ENCODE measurements at regions not wholly inside any gene's neighbourhood (a gene's known extent, or its start where the extent isn't known, plus 50 kb on each side); places are given as distances from the start of the nearest gene placed in this dataset.

DNA sequence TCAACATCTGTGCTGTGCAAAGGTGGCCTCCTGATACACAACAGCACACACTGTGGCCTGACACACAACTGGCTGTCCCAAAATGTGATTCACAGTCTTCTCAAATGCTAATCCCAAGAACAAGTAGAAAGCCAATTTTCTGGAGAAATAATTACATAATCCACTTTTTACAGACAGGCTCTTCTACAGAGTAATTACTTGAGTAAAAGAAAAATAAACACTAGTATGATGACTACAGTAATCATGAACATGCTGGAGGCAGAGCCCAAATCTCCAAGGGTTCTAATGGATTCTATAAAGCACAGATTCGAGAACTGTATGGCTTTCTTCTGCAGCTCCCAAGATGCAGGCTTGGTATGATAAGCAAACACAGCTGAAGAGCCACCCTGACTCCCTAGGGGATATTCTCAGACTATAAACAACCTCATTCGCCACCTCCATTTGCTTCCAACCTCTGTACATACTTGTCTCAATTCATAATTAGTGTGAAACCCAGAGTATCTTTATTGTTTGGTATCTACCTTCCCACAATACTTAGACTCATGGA, 81.9 kb downstream of the SIPA1L2 start:
- 68 to 78% (median 77%) methylated on average over 2 of the region's 2 CpGs for WGBS, 5 donors
- Histone ChIP-seq H3K4me3 (no peak overlapping the region), H3K36me3 (no peaks in the 10 kb centered on the region), H3K9me3 (no peaks in the 10 kb centered on the region), H3K27ac (peak overlapping the region in 2 of 8 donors; percentile 3), H3K4me1 (peaks cover 0 to 20% (median 4%) of the 10 kb centered on the region in 6 donors), H3K27me3 (replicated peaks in 1 of 7) (peaks cover 0 to 4% (median 0%) of the 10 kb centered on the region in 7 donors)
- TF ChIP-seq POLR2AphosphoS5 (IDR thresholded peaks at IDR 0.05): no peak
- TF ChIP-seq POLR2A (IDR thresholded peaks at IDR 0.05): no peak
- TF ChIP-seq, protein P1, sequence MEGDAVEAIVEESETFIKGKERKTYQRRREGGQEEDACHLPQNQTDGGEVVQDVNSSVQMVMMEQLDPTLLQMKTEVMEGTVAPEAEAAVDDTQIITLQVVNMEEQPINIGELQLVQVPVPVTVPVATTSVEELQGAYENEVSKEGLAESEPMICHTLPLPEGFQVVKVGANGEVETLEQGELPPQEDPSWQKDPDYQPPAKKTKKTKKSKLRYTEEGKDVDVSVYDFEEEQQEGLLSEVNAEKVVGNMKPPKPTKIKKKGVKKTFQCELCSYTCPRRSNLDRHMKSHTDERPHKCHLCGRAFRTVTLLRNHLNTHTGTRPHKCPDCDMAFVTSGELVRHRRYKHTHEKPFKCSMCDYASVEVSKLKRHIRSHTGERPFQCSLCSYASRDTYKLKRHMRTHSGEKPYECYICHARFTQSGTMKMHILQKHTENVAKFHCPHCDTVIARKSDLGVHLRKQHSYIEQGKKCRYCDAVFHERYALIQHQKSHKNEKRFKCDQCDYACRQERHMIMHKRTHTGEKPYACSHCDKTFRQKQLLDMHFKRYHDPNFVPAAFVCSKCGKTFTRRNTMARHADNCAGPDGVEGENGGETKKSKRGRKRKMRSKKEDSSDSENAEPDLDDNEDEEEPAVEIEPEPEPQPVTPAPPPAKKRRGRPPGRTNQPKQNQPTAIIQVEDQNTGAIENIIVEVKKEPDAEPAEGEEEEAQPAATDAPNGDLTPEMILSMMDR (IDR thresholded peaks at IDR 0.05 in 8 of 11, conservative IDR thresholded peaks at IDR 0.05 in 3 of 11): no peak
- intact Hi-C loops (cut with DNase I; ENCODE audit: low total_unique reads): no loop called here
- no peak for DNase-seq

DNA sequence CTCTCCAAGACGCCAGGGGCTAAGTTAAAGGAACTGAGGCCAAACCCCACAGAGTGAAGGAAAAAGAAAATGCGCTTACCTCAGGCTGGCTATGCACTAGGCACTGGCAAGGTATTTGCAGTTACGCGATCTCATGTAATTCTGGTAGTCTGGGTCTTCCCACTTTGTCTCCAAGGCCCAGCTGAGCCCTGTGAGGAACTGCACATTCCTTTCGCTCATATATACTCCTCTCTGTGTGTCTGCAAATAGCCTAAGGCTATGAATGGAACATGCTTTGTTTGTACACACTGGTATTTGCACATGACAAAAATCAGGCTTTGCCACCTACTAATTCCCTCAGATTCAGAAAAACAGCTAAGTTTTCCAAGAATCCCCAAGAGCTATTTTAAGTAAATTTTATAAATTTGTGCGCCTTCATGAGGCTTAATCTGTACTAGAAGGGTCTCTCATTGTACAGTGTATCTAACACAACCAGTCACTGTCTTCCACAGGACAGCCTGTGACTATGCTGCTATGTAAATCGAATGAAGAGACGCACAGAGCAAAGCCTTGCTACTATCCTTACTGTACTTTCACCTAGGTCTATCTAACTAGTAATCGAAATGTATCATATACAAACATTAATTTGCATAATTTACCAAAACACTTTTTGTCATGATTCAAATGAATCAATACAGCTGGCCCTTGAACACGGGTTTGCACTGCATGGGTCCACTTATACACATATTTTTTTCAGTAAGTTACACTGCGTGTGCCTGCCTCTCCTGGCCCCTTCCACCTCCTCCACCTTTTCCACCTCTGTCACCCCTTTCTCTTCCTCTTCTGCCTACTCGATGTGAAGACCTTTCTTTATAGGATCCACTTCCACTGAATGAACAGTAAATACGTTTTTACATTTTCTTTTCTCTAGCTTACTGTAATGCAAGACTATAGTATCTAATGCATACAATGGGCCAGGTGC, 87.0 kb downstream of the SIPA1L2 start:
- no peak for DNase-seq
- no peak overlapping the region for H3K27ac ChIP-seq
- H3K4me1 ChIP-seq: peaks cover 0 to 13% (median 4%) of the 10 kb centered on the region in 6 donors
- H3K9me3 ChIP-seq: no peaks in the 10 kb centered on the region
- H3K4me3 ChIP-seq: no peak overlapping the region
- H3K36me3 ChIP-seq: no peaks in the 10 kb centered on the region
- WGBS, 5 donors: 87 to 93% (median 90%) methylated on average over 13 of the region's 13 CpGs
- H3K27me3 ChIP-seq (replicated peaks in 1 of 7): no peaks in the 10 kb centered on the region
- intact Hi-C loops (cut with DNase I; ENCODE audit: low total_unique reads): no loop called here
- TF ChIP-seq POLR2AphosphoS5 (IDR thresholded peaks at IDR 0.05) (no peak), POLR2A (IDR thresholded peaks at IDR 0.05) (no peak)
- TF ChIP-seq, protein P1 (IDR thresholded peaks at IDR 0.05 in 8 of 11, conservative IDR thresholded peaks at IDR 0.05 in 3 of 11): no peak

DNA sequence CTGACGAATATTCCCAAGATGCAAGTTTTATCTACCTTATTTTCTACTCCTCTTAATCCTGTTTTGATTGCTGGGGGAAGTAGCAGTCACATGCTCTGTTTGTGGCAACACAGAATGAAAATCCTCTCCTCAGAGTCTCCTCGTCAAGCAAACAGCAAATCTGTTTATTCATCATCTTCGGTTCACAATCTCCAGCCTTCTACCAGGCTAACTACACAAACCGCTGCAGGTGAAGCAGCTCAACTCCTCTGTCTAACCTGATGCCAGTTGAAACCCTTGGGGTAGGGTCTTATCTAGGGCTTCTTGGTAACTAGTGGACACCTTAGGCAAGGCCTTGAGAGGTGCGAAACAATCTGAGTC, 91.0 kb downstream of the SIPA1L2 start:
- Histone ChIP-seq H3K4me3 (no peak overlapping the region), H3K9me3 (no peaks in the 10 kb centered on the region), H3K36me3 (no peaks in the 10 kb centered on the region), H3K27me3 (replicated peaks in 1 of 7) (no peaks in the 10 kb centered on the region), H3K4me1 (peaks cover 0 to 13% (median 2%) of the 10 kb centered on the region in 6 donors), H3K27ac (no peak overlapping the region)
- DNase-seq: no peak
- TF ChIP-seq POLR2A (IDR thresholded peaks at IDR 0.05) (no peak), POLR2AphosphoS5 (IDR thresholded peaks at IDR 0.05) (no peak)
- TF ChIP-seq, protein P1 (IDR thresholded peaks at IDR 0.05 in 8 of 11, conservative IDR thresholded peaks at IDR 0.05 in 3 of 11): no peak
- intact Hi-C loops (cut with DNase I; ENCODE audit: low total_unique reads): no loop called here
- 78 to 87% (median 82%) methylated on average over 5 of the region's 5 CpGs for WGBS, 5 donors
